H1 (cell line): ENCODE measurements at regions not wholly inside any gene's neighbourhood (a gene's known extent, or its start where the extent isn't known, plus 50 kb on each side); places are given as distances from the start of the nearest gene placed in this dataset.

ENCODE experiments used
- CTCF ChIA-PET: fragments of 300-600 bp; sonication (Branson Sonifier 250); formaldehyde crosslinking; loops from one replicate; lab custom pipeline; 2021; ENCODE audit not compliant: partially characterized antibody; lab: Charles Lee
- POLR2A ChIA-PET: fragments of 300-600 bp; sonication (Branson Sonifier 250); formaldehyde crosslinking; loops from one replicate; lab custom pipeline; 2021; ENCODE audit warnings: inconsistent platforms; ENCODE audit not compliant: partially characterized antibody; lab: Charles Lee
- DNase-seq, 2 experiments: peaks; one replicate each; pipeline versions ENCODE4 v3.0.0 to v3.0.0-alpha.2; 2010 to 2022; ENCODE audit warnings: low spot score in 2 of 2, low read depth in 1 of 2, mixed read lengths in 1 of 2
- FAIRE-seq: peaks from 2 replicates; lab custom pipeline; 2011; peaks lifted over from hg19 to GRCh38; lab: Jason Lieb, UNC
- H2AFZ ChIP-seq: 2 replicates; pipeline ENCODE4 v1.8.1; 2012; ENCODE audit warnings: low read length, inconsistent platforms
- H2AK5ac ChIP-seq: 2 replicates; pipeline ENCODE4 v1.6.1; 2013; ENCODE audit warnings: low read depth, low read length
- H2BK120ac ChIP-seq: replicated peaks from 2 replicates; pipeline ENCODE3; 2013; ENCODE audit warnings: low read depth, low read length, inconsistent platforms
- H2BK12ac ChIP-seq: 2 replicates; pipeline ENCODE4 v1.6.1; 2013; ENCODE audit warnings: low read depth, low read length
- H2BK15ac ChIP-seq: 2 replicates; pipeline ENCODE4 v1.6.1; 2013; ENCODE audit warnings: low read length
- H2BK20ac ChIP-seq: 2 replicates; pipeline ENCODE4 v1.6.1; 2013; ENCODE audit warnings: low read length
- H2BK5ac ChIP-seq: 2 replicates; pipeline ENCODE4 v1.6.1; 2013; ENCODE audit warnings: low read depth, low read length
- H3K14ac ChIP-seq: 2 replicates; pipeline ENCODE4 v1.6.1; 2013; ENCODE audit warnings: inconsistent platforms; ENCODE audit not compliant: insufficient read length
- H3K18ac ChIP-seq: 2 replicates; pipeline ENCODE4 v1.6.1; 2013; ENCODE audit warnings: low read length; ENCODE audit errors: extremely low read depth
- H3K23ac ChIP-seq: 2 replicates; pipeline ENCODE4 v1.6.1; 2013; ENCODE audit warnings: inconsistent platforms; ENCODE audit not compliant: insufficient read length
- H3K23me2 ChIP-seq: 2 replicates; pipeline ENCODE4 v1.6.1; 2013; ENCODE audit warnings: low read depth, low read length
- H3K27ac ChIP-seq: 2 replicates; pipeline ENCODE4 v1.6.1; 2011; ENCODE audit warnings: low read depth, low read length, inconsistent platforms
- H3K27me3 ChIP-seq, 4 experiments: replicated peaks in 1 of 4; 1 replicate in 1 of 4; 2 replicates in 3 of 4; pipeline versions ENCODE4 v1.6.1 to v1.8.1; 2011 to 2013; ENCODE audit warnings: low read length in 3 of 4, mild to moderate bottlenecking in 3 of 4, inconsistent platforms in 2 of 4, mixed read lengths in 2 of 4, moderate library complexity in 1 of 4; ENCODE audit not compliant: control insufficient read depth in 3 of 4, insufficient read depth in 3 of 4; ENCODE audit errors: extremely low read depth in 1 of 4
- H3K36me3 ChIP-seq, 4 experiments: 2 replicates each; pipeline versions ENCODE4 v1.6.1 to v1.8.1; 2011 to 2013; ENCODE audit warnings: mild to moderate bottlenecking in 4 of 4, low read length in 3 of 4, moderate library complexity in 2 of 4, control low read depth in 1 of 4, inconsistent platforms in 1 of 4; ENCODE audit not compliant: insufficient read depth in 4 of 4, control insufficient read depth in 2 of 4
- H3K4ac ChIP-seq: replicated peaks from 2 replicates; pipeline ENCODE3; 2013; ENCODE audit warnings: low read length, low read depth, mixed read lengths, inconsistent platforms; ENCODE audit not compliant: insufficient read length
- H3K4me1 ChIP-seq, 4 experiments: replicated peaks in 1 of 4; 1 replicate in 1 of 4; 2 replicates in 3 of 4; pipeline versions ENCODE4 v1.6.1 to v1.8.1; 2011 to 2013; ENCODE audit warnings: low read length in 3 of 4, inconsistent platforms in 2 of 4, mixed read lengths in 1 of 4; ENCODE audit not compliant: insufficient read depth in 4 of 4, control insufficient read depth in 3 of 4
- H3K4me2 ChIP-seq, 2 experiments: 2 replicates each; pipeline versions ENCODE4 v1.6.1 to v1.8.1; 2011 to 2013; ENCODE audit warnings: low read depth in 2 of 2, low read length in 2 of 2, control low read depth in 1 of 2, inconsistent platforms in 1 of 2, mild to moderate bottlenecking in 1 of 2; ENCODE audit not compliant: insufficient read depth in 1 of 2
- H3K4me3 ChIP-seq, 4 experiments: fragments of 200-600, 300-600 bp in 1 of 4; sonication (generic), shearing (Covaris generic), sonication (Bioruptor Twin) in 1 of 4; 2 replicates each; pipeline versions ENCODE4 v1.5.1 to v1.8.1; 2011 to 2016; ENCODE audit warnings: low read length in 4 of 4, low read depth in 3 of 4, control low read depth in 2 of 4, inconsistent platforms in 2 of 4, mild to moderate bottlenecking in 2 of 4, mixed read lengths in 1 of 4, moderate library complexity in 1 of 4; ENCODE audit not compliant: insufficient read depth in 2 of 4; ENCODE audit errors: extremely low read depth in 1 of 4
- H3K56ac ChIP-seq: replicated peaks from 2 replicates; pipeline ENCODE3; 2013; ENCODE audit warnings: low read depth, mild to moderate bottlenecking, mixed read lengths, low read length, inconsistent platforms; ENCODE audit not compliant: insufficient read length
- H3K79me1 ChIP-seq: 2 replicates; pipeline ENCODE4 v1.6.1; 2013; ENCODE audit warnings: low read depth, low read length, control low read depth
- H3K79me2 ChIP-seq, 2 experiments: 2 replicates each; pipeline versions ENCODE4 v1.6.1 to v1.8.1; 2012 to 2013; ENCODE audit warnings: low read length in 2 of 2, mild to moderate bottlenecking in 2 of 2, inconsistent platforms in 1 of 2; ENCODE audit not compliant: insufficient read depth in 2 of 2, control insufficient read depth in 1 of 2
- H3K9ac ChIP-seq, 4 experiments: replicated peaks in 1 of 4; 1 replicate in 1 of 4; 2 replicates in 3 of 4; pipeline versions ENCODE4 v1.6.1 to v1.8.1; 2011 to 2013; ENCODE audit warnings: low read depth in 3 of 4, low read length in 3 of 4, control low read depth in 2 of 4, mild to moderate bottlenecking in 2 of 4, moderate library complexity in 2 of 4, inconsistent platforms in 1 of 4; ENCODE audit errors: extremely low read depth in 1 of 4
- H3K9me3 ChIP-seq, 2 experiments: 2 replicates each; pipeline versions ENCODE4 v1.6.1 to v1.8.1; 2012 to 2013; ENCODE audit warnings: mild to moderate bottlenecking in 2 of 2, moderate library complexity in 2 of 2, control low read depth in 1 of 2, inconsistent platforms in 1 of 2, low read depth in 1 of 2, low read length in 1 of 2, mixed read lengths in 1 of 2; ENCODE audit not compliant: insufficient read depth in 2 of 2
- H4K20me1 ChIP-seq, 2 experiments: replicated peaks in 1 of 2; 2 replicates each; pipeline versions ENCODE3 to v1.8.1; 2011 to 2013; ENCODE audit warnings: inconsistent platforms in 2 of 2, low read length in 2 of 2, mild to moderate bottlenecking in 1 of 2; ENCODE audit not compliant: insufficient read depth in 2 of 2, control insufficient read depth in 1 of 2
- H4K5ac ChIP-seq: 2 replicates; pipeline ENCODE4 v1.6.1; 2013; ENCODE audit warnings: low read length, low read depth, mixed read lengths, inconsistent platforms; ENCODE audit not compliant: insufficient read length
- H4K8ac ChIP-seq: 2 replicates; pipeline ENCODE4 v1.8.0; 2013; ENCODE audit warnings: mild to moderate bottlenecking, moderate library complexity, low read length, inconsistent platforms; ENCODE audit not compliant: insufficient read depth; ENCODE audit errors: extremely low read depth
- H4K91ac ChIP-seq: replicated peaks from 2 replicates; pipeline ENCODE3; 2013; ENCODE audit warnings: low read length, mixed read lengths, inconsistent platforms; ENCODE audit not compliant: insufficient read length
- ASH2L ChIP-seq: fragments of 200-600, 300-600 bp; sonication (generic); IDR thresholded peaks from one replicate; pipeline ENCODE4 v1.7.1; 2017; ENCODE audit warnings: low read length
- ATF2 ChIP-seq: IDR thresholded peaks from 2 replicates; pipeline ENCODE4 v1.6.1; 2012; ENCODE audit warnings: low read length, inconsistent platforms
- BCL11A ChIP-seq, 2 experiments: IDR thresholded peaks; one replicate each; pipeline ENCODE4 v1.6.1; 2011; ENCODE audit warnings: low read depth in 2 of 2, low read length in 2 of 2, mild to moderate bottlenecking in 2 of 2
- FOSL1 ChIP-seq: IDR thresholded peaks from 2 replicates; pipeline ENCODE4 v1.6.1; 2011; ENCODE audit warnings: mild to moderate bottlenecking, low read depth, low read length, moderate library complexity; ENCODE audit not compliant: insufficient read depth
- KDM5A ChIP-seq: fragments of 200-600 bp; IDR thresholded peaks from 2 replicates; pipeline ENCODE4 v1.7.1; 2012; ENCODE audit warnings: mild to moderate bottlenecking, low read length, inconsistent platforms, mixed read lengths
- ZNF274 ChIP-seq: IDR thresholded peaks from 2 replicates; pipeline ENCODE4 v1.7.0; 2012; ENCODE audit warnings: low read length, borderline replicate concordance; ENCODE audit errors: extremely low read depth
- WGBS, 2 experiments: shearing (Covaris generic) in 1 of 2; methylation state at CpG; one replicate each; pipeline versions ENCODE4 v1.1.6 to v1.1.7; 2013 to 2015; ENCODE audit warnings: low lambda C conversion rate in 2 of 2, mixed read lengths in 2 of 2, inconsistent platforms in 1 of 2, low coverage in 1 of 2, missing lambda C conversion rate in 1 of 2; ENCODE audit not compliant: insufficient replicate concordance in 2 of 2, insufficient coverage in 1 of 2, insufficient read length in 1 of 2; ENCODE audit errors: extremely low coverage in 1 of 2, missing lambda C conversion rate in 1 of 2; 5-methylcytosine and 5-hydroxymethylcytosine counted together

DNA sequence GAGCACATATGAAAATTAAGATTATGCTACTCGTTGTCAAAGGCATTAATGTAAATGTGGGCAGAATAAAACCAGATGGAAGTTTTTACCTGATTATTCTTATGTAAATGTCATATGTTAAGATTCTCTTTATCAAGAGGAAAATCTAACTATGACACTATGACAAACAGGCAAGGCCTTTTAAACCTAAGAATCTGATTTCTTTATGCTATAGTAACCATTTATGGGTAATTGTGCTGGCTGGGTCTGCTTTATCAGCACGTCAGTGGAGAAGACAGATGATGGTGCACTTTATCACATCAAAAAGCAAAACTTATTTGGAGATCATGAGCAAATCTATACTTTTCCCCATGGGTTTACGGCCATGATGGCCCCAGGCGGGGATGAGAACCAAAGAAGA lies 412.0 kb upstream of the NOX3 start:
- no peak overlapping the region for H3K56ac ChIP-seq
- ChIA-PET CTCF (no interaction called here), POLR2A (no interaction called here)
- WGBS, 2 experiments: 91% methylated on average over 4 of the region's 4 CpGs; no CpG with 5 or more reads in 1 of the 2 experiments
- H4K20me1 ChIP-seq: no peaks in the 10 kb centered on the region
- no peaks in the 10 kb centered on the region for H3K79me2 ChIP-seq
- no peak overlapping the region for H3K23ac ChIP-seq
- no peak overlapping the region for H4K91ac ChIP-seq
- no peak overlapping the region for H3K27ac ChIP-seq
- H3K4me3 ChIP-seq: no peak overlapping the region
- no peak overlapping the region for H3K4me2 ChIP-seq
- no peak overlapping the region for H2BK20ac ChIP-seq
- no peak overlapping the region for H4K5ac ChIP-seq
- no peaks in the 10 kb centered on the region for H3K79me1 ChIP-seq
- no peak overlapping the region for H3K18ac ChIP-seq
- no peak overlapping the region for H3K4ac ChIP-seq
- H3K27me3 ChIP-seq: no peaks in the 10 kb centered on the region
- DNase-seq (no peak), FAIRE-seq (no peak)
- H2BK5ac ChIP-seq: no peak overlapping the region
- H3K23me2 ChIP-seq: no peaks in the 10 kb centered on the region; the same call in 1 of the 2 replicates
- no peak overlapping the region for H2BK12ac ChIP-seq
- no peak overlapping the region for H2AK5ac ChIP-seq
- H4K8ac ChIP-seq: no peak overlapping the region
- no peak overlapping the region for H2BK15ac ChIP-seq
- H3K14ac ChIP-seq: no peak overlapping the region
- no peak overlapping the region for H2BK120ac ChIP-seq
- no peak overlapping the region for H2AFZ ChIP-seq
- H3K9ac ChIP-seq: no peak overlapping the region
- H3K36me3 ChIP-seq: no peaks in the 10 kb centered on the region; a peak in 1 of 8 replicates
- TF ChIP-seq KDM5A (no peak), ATF2 (no peak), ASH2L (no peak), ZNF274 (no peak), FOSL1 (no peak), BCL11A (IDR thresholded peaks at IDR 0.05; ENCODE audit: low read depth in 2 of 2, low read length in 2 of 2) (no peak)
- TF ChIP-seq, all 59 proteins: peak for 0
- Histone ChIP-seq H3K4me1 (no peaks in the 10 kb centered on the region), H3K9me3 (no peaks in the 10 kb centered on the region; a peak in 1 of 4 replicates)
